ES-I3 (cell line): ENCODE measurements at regions not wholly inside any gene's neighbourhood (a gene's known extent, or its start where the extent isn't known, plus 50 kb on each side); places are given as distances from the start of the nearest gene placed in this dataset.

Source experiments
- H3K36me3 ChIP-seq: 2 replicates; pipeline ENCODE4 v1.6.1; 2013; ENCODE audit warnings: mild to moderate bottlenecking, low read length, control low read depth, moderate library complexity; ENCODE audit not compliant: insufficient read depth
- H3K4me1 ChIP-seq: 2 replicates; pipeline ENCODE4 v1.6.1; 2013; ENCODE audit warnings: mild to moderate bottlenecking, control low read depth, low read length; ENCODE audit not compliant: insufficient read depth
- H3K9ac ChIP-seq: 2 replicates; pipeline ENCODE4 v1.6.1; 2013; ENCODE audit warnings: low read depth, mild to moderate bottlenecking, low read length, moderate library complexity
- H3K9me3 ChIP-seq: 2 replicates; pipeline ENCODE4 v1.6.1; 2013; ENCODE audit warnings: mild to moderate bottlenecking, low read length, moderate library complexity; ENCODE audit not compliant: control insufficient read depth, insufficient read depth

DNA sequence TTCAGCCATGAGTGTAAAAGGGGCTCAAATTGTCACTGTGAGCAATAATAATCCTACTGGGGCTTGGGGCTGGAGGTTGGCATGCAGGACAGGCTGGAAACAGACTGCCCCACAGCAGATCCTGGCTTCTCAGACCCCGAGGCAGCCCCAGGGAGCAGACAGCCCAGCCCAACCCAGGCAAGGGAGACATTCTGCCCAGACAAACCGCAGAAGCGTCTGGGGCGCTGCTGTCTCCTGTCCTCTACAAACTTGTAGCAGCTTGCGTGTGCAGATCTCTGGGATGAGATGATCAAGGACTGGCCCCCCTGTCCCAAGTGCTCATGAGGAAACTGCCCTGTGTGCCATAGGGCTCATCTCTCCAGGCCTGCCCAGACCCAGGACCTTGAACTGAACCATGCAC lies 84.6 kb downstream of the MAFB start:
- peaks cover 3% of the 10 kb centered on the region for H3K9me3 ChIP-seq
- H3K4me1 ChIP-seq = peaks cover 8% of the 10 kb centered on the region; the same call in 1 of the 2 replicates
- no peak overlapping the region for H3K9ac ChIP-seq
- H3K36me3 ChIP-seq = no peaks in the 10 kb centered on the region

DNA sequence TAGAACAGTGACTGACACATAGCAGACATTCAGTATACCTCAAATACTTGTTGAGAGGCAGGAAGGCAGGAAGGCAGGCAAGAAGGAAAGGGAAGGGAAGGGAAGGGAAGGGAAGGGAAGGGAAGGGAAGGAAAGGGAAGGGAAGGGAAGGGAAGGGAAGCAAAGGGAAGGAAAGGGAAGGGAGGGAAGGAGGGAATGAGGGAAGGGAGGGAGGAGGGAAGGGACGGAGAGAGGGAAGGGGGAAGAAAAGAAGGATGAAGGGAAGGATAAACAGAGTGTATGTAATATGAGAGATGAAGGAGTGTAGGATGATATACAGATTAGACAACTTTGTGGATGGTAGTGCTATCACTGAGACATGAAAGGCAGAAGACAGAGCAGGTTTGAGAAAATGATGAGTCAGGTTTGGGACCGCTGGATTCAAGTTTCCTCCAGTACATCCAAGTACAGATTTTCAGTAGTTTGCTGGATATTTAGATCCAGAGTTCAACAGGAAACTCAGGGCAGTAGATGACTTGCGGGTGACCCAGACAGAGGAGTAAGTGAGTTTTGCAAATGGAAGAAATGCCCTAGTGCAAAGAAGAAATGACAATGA lies 85.9 kb downstream of the MAFB start:
- no peak overlapping the region for H3K9ac ChIP-seq
- peaks cover 5% of the 10 kb centered on the region for H3K9me3 ChIP-seq
- H3K4me1 ChIP-seq = peaks cover 8% of the 10 kb centered on the region; the same call in 1 of the 2 replicates
- H3K36me3 ChIP-seq = no peaks in the 10 kb centered on the region

DNA sequence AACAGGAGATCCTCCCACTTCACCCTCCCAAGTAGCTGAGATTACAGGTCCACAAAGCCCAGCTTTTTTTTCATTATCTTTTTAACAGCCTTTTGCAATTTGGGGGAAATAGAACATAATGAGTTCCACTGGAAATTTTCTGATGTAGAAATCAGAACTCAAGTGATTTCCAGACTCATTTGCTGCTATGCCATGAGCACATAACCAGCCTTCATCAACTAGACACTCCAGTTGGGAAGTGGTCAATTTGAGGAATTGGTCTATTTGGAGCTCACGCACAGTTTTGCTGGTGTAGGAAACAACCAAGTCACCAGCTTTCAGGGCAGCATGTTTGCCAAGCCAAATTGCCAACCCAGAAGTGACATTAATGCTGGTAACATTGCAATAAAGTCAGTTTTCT lies 86.7 kb downstream of the MAFB start:
- Histone ChIP-seq H3K9ac (no peak overlapping the region), H3K9me3 (peaks cover 5% of the 10 kb centered on the region)

DNA sequence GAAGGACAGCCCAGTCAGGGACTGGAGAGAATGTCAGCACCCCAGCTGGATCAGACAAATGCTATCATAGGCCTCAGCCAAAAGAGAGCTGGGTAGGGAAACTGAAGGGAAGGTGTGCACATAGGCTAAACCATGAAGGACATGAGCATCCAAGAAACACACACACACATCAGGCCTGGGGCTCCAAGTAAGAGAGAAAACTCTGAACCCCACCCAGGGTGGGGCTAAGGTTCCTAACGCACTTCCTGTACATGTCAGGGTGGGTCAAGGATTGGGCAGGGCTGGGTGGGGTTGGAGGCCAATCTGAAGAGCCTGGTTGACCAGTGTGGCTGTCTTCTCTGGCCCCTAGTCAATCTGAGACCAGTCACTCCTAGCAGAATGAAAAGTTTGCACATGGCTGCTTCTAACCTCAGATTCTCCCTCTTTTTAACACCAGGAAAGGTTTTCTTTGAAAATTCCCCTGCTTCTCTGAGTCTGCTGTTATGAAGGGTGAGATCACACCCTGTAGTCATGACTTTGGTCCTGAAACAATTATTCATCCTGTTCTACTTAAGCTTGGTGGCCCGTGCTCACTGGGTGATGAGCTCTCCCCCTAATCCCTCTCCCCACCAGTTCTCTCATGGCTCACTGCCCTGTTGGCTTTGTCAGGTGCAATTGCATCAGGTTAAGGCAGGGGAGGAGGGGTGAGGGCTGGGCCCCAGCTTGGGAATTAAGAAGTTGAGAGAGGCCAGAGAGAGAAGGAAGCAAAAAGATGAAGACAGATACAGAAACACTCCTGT lies 88.4 kb downstream of the MAFB start:
- no peaks in the 10 kb centered on the region for H3K4me1 ChIP-seq
- H3K9me3 ChIP-seq = peaks cover 5% of the 10 kb centered on the region
- no peaks in the 10 kb centered on the region for H3K36me3 ChIP-seq
- H3K9ac ChIP-seq = no peak overlapping the region

More for the DNA sequence above, 86.7 kb downstream of the MAFB start:
- no peaks in the 10 kb centered on the region for H3K36me3 ChIP-seq
- peaks cover 3% of the 10 kb centered on the region; the same call in 1 of the 2 replicates for H3K4me1 ChIP-seq

DNA sequence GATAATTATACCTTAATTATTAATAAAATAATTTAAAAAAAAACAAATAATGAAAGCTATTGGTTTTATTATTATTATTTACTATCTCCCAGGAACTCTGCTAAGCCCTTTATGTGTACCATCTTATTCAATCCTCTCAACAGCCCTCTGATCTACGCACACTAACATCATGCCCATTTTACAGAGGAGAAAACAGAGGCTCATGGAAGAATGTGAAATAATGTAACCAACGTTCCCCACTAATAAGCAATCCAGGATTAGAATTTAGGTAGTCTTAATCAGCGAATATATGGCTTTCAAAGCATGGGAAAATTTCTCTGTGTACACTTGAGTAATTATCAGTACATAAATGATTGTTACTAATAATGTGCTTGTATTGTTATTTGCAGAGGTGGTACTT lies 89.0 kb downstream of the MAFB start:
- Histone ChIP-seq H3K36me3 (no peaks in the 10 kb centered on the region), H3K9ac (no peak overlapping the region), H3K9me3 (peaks cover 5% of the 10 kb centered on the region), H3K4me1 (no peaks in the 10 kb centered on the region)

DNA sequence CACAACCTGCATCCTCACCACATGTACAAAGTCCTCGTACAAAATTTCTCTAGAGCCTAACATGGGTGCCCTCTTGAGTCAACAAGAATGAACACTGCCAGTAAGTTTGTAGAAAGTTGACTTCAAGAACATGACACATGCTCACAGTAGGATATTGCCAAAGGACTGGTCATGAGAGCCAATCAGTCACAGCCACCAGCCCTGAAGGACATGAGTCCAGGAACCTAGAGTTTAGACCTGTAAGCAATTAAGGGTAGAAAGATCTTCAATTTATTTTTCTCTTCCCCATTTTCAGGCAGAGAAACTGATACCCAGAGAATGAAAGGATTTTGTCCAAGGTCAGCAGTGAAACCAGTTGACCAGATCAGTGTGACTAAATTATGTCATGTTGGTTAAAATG lies 96.1 kb downstream of the MAFB start:
- Histone ChIP-seq H3K9me3 (no peaks in the 10 kb centered on the region), H3K9ac (no peak overlapping the region), H3K36me3 (no peaks in the 10 kb centered on the region), H3K4me1 (no peaks in the 10 kb centered on the region)

DNA sequence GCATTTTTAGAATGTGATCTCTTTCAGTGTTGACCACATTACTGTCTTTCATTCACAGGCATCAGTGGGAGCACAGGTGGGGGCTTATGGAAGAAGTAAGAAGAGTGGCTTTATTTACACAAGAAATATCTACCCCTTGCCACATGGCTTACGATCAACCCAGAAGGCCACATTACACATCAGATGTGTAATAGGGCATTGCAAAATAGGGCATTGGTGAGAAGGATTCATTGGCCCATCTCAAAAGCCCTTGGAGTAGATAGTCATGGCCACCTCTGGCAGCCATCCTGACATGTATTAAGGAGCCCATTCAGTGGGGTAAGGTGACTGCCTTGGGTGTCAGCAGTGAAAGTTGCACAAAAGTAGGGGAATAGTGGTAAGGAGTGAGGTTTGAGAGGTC lies 97.5 kb downstream of the MAFB start:
- H3K9me3 ChIP-seq = no peaks in the 10 kb centered on the region
- H3K4me1 ChIP-seq = no peaks in the 10 kb centered on the region
- H3K36me3 ChIP-seq = no peaks in the 10 kb centered on the region
- H3K9ac ChIP-seq = no peak overlapping the region

DNA sequence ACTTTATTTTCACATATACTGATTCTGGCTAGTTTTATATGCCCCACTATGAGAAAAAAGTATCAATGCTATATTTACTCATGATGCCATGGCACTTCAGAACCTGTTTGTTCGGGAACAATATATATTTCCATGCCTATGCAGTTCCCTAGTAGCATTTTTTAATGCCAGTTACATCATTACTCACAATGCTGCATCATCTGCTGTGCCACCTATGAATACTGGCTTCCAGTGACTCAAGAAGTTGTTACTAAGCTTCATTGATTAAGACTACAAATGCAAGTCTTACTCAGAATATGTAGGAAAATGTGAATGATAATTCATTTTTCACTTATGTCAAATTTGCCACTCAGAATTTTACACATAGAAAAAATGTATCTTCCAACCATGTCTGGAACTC lies 97.9 kb downstream of the MAFB start:
- Histone ChIP-seq H3K4me1 (no peaks in the 10 kb centered on the region), H3K9me3 (no peaks in the 10 kb centered on the region), H3K36me3 (no peaks in the 10 kb centered on the region), H3K9ac (no peak overlapping the region)

DNA sequence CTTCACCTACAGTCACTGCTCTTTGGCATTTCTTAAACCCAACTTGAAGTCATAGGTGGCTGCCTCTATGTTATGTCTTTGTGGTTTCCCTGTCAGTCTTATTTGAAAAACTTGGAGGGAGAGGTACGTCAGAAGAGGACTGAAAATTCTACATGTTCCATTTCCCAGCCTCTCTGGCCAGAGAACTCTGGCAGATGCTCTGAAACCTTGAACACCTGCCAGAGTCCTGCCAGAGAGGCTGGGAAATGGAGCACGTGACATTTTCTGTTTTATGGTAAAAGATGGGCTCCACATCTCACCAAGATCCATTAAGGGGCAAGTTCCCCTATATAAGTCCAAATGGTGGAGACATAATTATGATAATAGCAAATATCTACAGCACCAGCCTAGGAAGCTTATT lies 99.5 kb downstream of the MAFB start:
- Histone ChIP-seq H3K9me3 (no peaks in the 10 kb centered on the region), H3K4me1 (no peaks in the 10 kb centered on the region), H3K36me3 (no peaks in the 10 kb centered on the region), H3K9ac (no peak overlapping the region)

DNA sequence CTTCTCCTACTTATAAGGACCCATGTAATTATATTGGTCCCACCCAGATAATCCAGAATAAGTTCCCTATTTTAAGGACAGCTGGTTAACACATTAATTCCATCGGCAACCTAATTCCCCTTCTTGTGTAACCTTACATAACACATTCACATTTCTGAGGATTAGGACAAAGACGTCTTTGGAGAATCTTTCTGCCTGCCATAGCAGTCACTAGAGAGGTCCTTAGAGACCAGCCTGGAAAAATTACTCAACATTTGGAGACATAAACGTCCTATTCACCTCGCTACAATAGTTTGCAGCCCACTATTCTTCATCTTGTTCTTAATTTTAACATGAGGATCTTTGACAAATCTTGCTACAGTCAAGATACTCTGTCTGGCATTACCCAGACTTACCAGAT lies 100.1 kb downstream of the MAFB start:
- Histone ChIP-seq H3K4me1 (no peaks in the 10 kb centered on the region), H3K9ac (no peak overlapping the region), H3K36me3 (no peaks in the 10 kb centered on the region), H3K9me3 (no peaks in the 10 kb centered on the region)

DNA sequence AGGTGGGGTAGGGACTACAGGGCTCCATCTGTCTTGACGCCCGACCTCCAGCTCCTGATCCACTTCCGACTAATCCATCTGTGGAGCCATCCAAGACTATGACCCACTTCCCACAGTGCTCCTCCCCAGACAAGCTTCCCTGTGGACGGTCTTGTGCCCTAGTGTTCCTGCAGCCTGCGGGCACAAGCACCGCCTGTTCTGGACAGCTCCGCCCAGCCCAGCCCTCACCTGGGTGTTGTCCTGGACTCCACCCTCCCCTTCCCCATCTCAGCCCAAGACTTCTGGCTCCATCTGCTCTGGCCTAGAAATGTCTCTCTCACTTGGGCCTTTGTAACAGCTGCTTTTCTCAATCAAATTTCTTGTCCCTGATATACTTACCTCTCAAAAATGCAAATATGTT lies 102.0 kb downstream of the MAFB start:
- Histone ChIP-seq H3K4me1 (no peaks in the 10 kb centered on the region), H3K9ac (no peak overlapping the region), H3K36me3 (no peaks in the 10 kb centered on the region), H3K9me3 (no peaks in the 10 kb centered on the region)

DNA sequence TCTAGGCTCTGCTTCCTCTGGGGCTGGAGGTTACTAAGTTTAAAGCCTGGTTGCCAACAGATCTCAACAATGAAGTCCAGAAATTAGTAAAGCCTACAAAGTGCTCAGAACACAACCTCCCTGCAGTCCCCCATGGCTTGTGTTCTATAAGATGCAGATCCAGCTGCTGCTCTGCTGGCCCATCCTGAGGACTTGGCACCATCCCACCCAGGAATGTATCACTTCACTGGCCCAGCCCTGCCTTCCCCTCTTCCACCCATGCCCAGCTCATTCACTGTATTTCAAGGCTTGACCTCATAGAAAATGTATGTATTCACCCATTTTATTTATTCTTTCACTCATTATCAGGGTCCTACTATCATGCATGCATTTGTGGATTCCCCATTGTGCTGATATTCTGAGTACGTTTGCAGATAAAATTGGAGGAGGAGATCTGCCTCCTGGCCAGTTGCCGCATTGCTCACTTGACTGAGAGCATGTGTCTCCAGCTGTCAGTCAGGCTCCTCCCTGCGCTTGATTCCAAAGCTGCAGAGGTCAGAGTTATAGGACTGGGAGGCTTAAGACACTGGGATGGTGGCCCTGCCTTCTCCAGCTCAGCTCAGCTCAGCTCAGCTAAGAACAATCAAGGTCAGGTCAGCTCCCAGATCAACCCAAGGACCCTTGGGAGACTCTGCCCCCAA lies 104.8 kb downstream of the MAFB start:
- no peaks in the 10 kb centered on the region for H3K36me3 ChIP-seq
- no peak overlapping the region for H3K9ac ChIP-seq
- no peaks in the 10 kb centered on the region for H3K4me1 ChIP-seq
- H3K9me3 ChIP-seq = no peaks in the 10 kb centered on the region

DNA sequence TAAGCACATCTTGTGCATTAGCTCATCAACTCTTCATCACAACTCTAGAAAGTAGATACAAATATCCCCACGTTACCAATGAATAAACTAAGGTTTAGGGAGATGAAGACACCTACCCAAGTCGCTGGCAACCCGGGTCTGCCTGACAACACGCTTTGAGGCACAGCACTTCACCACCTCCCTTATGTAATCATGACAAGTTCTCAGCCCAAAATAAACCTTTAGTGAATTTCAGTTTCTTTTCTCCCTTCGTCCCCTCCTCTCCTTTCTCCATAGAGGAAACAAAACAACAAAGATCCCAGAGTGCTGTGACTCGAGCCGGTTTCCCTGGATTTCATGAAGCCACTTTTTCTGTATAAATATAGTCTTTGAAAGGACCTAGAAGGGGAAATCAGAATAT lies 105.4 kb downstream of the MAFB start:
- H3K4me1 ChIP-seq = no peaks in the 10 kb centered on the region
- H3K9ac ChIP-seq = no peak overlapping the region
- no peaks in the 10 kb centered on the region for H3K36me3 ChIP-seq
- no peaks in the 10 kb centered on the region for H3K9me3 ChIP-seq

DNA sequence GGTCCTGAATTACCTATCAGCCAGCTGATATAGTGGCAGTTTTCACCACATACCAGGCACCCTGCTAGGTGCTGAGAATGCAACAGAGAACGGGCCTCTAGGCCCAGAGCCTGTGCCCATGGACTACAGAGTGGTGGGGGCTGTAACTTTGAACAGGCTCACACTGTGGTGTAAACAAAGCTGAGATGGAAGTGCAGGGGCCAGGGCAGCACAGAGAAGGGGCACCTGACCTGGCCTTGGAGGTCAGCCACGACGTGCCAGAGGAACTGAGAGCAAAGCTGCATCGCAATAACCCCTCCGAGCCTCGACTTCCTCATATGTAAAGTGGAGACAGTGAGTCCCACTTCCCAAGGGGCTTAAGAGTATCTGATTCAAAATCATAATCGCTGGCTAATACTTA lies 105.8 kb downstream of the MAFB start:
- Histone ChIP-seq H3K9me3 (no peaks in the 10 kb centered on the region), H3K4me1 (no peaks in the 10 kb centered on the region), H3K36me3 (no peaks in the 10 kb centered on the region), H3K9ac (no peak overlapping the region)

DNA sequence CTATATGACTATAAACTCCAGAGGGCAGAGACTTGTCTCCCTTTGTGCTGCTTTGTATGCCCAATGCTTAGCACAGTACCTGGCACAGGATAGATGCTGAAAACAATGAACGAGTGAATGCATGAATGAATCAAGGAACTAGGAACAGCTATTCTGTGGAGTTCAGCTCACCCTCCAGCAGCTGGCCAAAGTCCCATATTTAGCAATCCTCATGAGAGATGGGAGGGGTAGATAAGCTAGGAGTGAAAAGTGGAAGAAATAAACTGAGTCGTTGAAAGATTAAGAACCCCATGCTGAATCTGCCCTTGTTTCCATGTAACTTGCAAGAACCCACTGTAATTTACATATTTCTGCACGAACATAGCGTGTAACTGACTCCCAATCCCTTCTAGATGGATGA lies 106.5 kb downstream of the MAFB start:
- Histone ChIP-seq H3K36me3 (no peaks in the 10 kb centered on the region), H3K9ac (no peak overlapping the region), H3K9me3 (no peaks in the 10 kb centered on the region)

More for the DNA sequence above, 106.5 kb downstream of the MAFB start:
- H3K4me1 ChIP-seq = no peaks in the 10 kb centered on the region
